Esophagus squamous epithelium (tissue), 4 donors: ENCODE measurements at regions not wholly inside any gene's neighbourhood (a gene's known extent, or its start where the extent isn't known, plus 50 kb on each side); places are given as distances from the start of the nearest gene placed in this dataset.

Experiments
- POLR2A ChIP-seq, 4 donors: fragments of 450-650 bp; IDR thresholded peaks; one replicate each; pipeline ENCODE4 v1.6.1; 2017; ENCODE audit warnings: antibody characterized with exemption in 4 of 4, mild to moderate bottlenecking in 4 of 4, moderate library complexity in 3 of 4
- TF ChIP-seq, protein P1 (sequence below), 6 experiments: fragments of 450-650 bp in 4 of 6; fragments of 200-600 bp in 2 of 6; sonication (generic) in 2 of 6; IDR thresholded peaks; one replicate each; pipeline ENCODE4 v1.5.1; 2016 to 2019; ENCODE audit warnings: antibody characterized with exemption in 6 of 6, mild to moderate bottlenecking in 4 of 6, moderate library complexity in 4 of 6

DNA sequence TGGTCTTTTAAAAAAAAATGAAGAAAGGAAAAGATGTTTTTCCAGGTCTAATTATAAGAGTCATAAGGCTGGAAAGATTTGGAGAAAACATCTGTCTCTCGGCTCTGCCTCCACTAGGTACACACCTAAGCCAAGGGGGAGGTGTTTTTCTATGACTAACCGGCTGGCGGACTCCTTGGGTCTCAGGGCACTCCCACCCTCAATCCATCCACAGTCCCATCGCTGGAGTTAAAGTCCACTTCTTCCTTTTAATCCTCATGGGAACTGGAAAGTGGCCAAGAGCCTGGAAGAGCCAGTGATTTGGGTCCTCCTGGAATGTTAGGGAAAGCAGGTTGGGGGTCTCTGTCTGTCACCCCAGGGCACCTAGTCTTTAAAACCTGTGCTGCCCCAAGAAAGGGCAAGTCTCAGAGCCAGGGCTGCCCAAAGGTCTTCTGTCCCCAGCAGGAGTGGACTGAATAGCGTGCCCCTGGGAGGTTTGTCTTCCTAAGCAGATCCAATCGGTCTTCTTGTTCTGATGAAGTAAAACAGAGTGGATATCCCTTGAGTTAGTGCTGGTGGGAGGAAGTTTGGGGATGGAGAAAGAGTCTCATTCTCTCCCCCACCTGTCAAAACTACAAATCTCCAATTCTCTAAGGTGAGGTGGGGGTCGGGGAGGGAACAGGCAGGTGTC, 66.4 kb downstream of the MCFD2 start:
- TF ChIP-seq, protein P1, sequence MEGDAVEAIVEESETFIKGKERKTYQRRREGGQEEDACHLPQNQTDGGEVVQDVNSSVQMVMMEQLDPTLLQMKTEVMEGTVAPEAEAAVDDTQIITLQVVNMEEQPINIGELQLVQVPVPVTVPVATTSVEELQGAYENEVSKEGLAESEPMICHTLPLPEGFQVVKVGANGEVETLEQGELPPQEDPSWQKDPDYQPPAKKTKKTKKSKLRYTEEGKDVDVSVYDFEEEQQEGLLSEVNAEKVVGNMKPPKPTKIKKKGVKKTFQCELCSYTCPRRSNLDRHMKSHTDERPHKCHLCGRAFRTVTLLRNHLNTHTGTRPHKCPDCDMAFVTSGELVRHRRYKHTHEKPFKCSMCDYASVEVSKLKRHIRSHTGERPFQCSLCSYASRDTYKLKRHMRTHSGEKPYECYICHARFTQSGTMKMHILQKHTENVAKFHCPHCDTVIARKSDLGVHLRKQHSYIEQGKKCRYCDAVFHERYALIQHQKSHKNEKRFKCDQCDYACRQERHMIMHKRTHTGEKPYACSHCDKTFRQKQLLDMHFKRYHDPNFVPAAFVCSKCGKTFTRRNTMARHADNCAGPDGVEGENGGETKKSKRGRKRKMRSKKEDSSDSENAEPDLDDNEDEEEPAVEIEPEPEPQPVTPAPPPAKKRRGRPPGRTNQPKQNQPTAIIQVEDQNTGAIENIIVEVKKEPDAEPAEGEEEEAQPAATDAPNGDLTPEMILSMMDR (IDR thresholded peaks at IDR 0.05), result no peak
- TF ChIP-seq POLR2A (IDR thresholded peaks at IDR 0.05), result no peak
